Osteoblast (primary cell): ENCODE measurements at regions not wholly inside any gene's neighbourhood (a gene's known extent, or its start where the extent isn't known, plus 50 kb on each side); places are given as distances from the start of the nearest gene placed in this dataset.

Experiments used
- DNase-seq: peaks from one replicate; pipeline ENCODE4 v3.0.0; 2011; ENCODE audit warnings: low spot score, mixed read lengths; ENCODE audit not compliant: insufficient read length; ENCODE audit errors: missing footprints
- H2AFZ ChIP-seq: 2 replicates; pipeline ENCODE4 v1.6.0; 2011; ENCODE audit warnings: mild to moderate bottlenecking, low read length
- H3K27ac ChIP-seq: 2 replicates; pipeline ENCODE4 v1.5.1; 2011; ENCODE audit warnings: mild to moderate bottlenecking, low read depth, low read length, moderate library complexity
- H3K27me3 ChIP-seq: 2 replicates; pipeline ENCODE4 v1.6.0; 2012; ENCODE audit warnings: mild to moderate bottlenecking, control low read depth, inconsistent platforms, low read length, moderate library complexity; ENCODE audit not compliant: insufficient read depth
- H3K36me3 ChIP-seq: 2 replicates; pipeline ENCODE4 v1.5.1; 2011; ENCODE audit warnings: mild to moderate bottlenecking, low read length, control low read depth, moderate library complexity; ENCODE audit not compliant: insufficient read depth
- H3K4me1 ChIP-seq: 2 replicates; pipeline ENCODE4 v1.5.1; 2011; ENCODE audit warnings: mild to moderate bottlenecking, low read length, control low read depth, moderate library complexity; ENCODE audit not compliant: insufficient read depth
- H3K4me2 ChIP-seq: 2 replicates; pipeline ENCODE4 v1.6.0; 2011; ENCODE audit warnings: mild to moderate bottlenecking, low read length; ENCODE audit not compliant: insufficient read depth
- H3K4me3 ChIP-seq: fragments of 200-600 bp; sonication (generic); 3 replicates; pipeline ENCODE4 v1.5.1; 2012; ENCODE audit warnings: mild to moderate bottlenecking, low read length, inconsistent platforms; ENCODE audit not compliant: insufficient read depth
- H3K79me2 ChIP-seq: 2 replicates; pipeline ENCODE4 v1.6.0; 2012; ENCODE audit warnings: mild to moderate bottlenecking, low read length, control low read depth, inconsistent platforms; ENCODE audit not compliant: insufficient read depth
- H3K9me3 ChIP-seq: 2 replicates; pipeline ENCODE4 v1.5.1; 2011; ENCODE audit warnings: low read depth, low read length, control low read depth
- H4K20me1 ChIP-seq: 2 replicates; pipeline ENCODE4 v1.6.0; 2012; ENCODE audit warnings: mild to moderate bottlenecking, low read length, control low read depth; ENCODE audit not compliant: insufficient read depth
- CTCF ChIP-seq: IDR thresholded peaks from 2 replicates; pipeline ENCODE4 v1.5.1; 2011; ENCODE audit warnings: mild to moderate bottlenecking, low read depth, low read length, moderate library complexity; ENCODE audit errors: extremely low read depth

- no peaks in the 10 kb centered on the region for H3K36me3 ChIP-seq
- H3K4me2 ChIP-seq: no peak overlapping the region
- H4K20me1 ChIP-seq: no peaks in the 10 kb centered on the region
- no peak for DNase-seq
- H3K79me2 ChIP-seq: no peaks in the 10 kb centered on the region
- H3K27me3 ChIP-seq: peaks cover 4% of the 10 kb centered on the region
- no peak overlapping the region for H2AFZ ChIP-seq
- no peak for TF ChIP-seq CTCF
- H3K4me3 ChIP-seq: no peak overlapping the region
- no peaks in the 10 kb centered on the region for H3K9me3 ChIP-seq
- no peaks in the 10 kb centered on the region for H3K4me1 ChIP-seq
- H3K27ac ChIP-seq: no peak overlapping the region
Observed at GRCh38 chr7:98459529-98459928, 58.6 kb upstream of the BAIAP2L1 start.

- no peaks in the 10 kb centered on the region for H3K27me3 ChIP-seq
- no peaks in the 10 kb centered on the region for H3K79me2 ChIP-seq
- no peaks in the 10 kb centered on the region for H3K9me3 ChIP-seq
- no peak overlapping the region for H3K4me2 ChIP-seq
- no peaks in the 10 kb centered on the region for H3K36me3 ChIP-seq
- no peaks in the 10 kb centered on the region for H4K20me1 ChIP-seq
- no peak for TF ChIP-seq CTCF
- DNase-seq: no peak
- no peaks in the 10 kb centered on the region for H3K4me1 ChIP-seq
- no peak overlapping the region for H2AFZ ChIP-seq
- H3K4me3 ChIP-seq: no peak overlapping the region
- H3K27ac ChIP-seq: no peak overlapping the region
Observed at GRCh38 chr7:98458090-98458875, 57.4 kb upstream of the BAIAP2L1 start.

- Histone ChIP-seq H3K36me3 (no peaks in the 10 kb centered on the region), H3K27ac (no peak overlapping the region), H4K20me1 (no peaks in the 10 kb centered on the region), H3K4me2 (no peak overlapping the region), H3K4me1 (no peaks in the 10 kb centered on the region), H3K79me2 (no peaks in the 10 kb centered on the region), H3K27me3 (no peaks in the 10 kb centered on the region), H2AFZ (no peak overlapping the region), H3K4me3 (no peak overlapping the region), H3K9me3 (no peaks in the 10 kb centered on the region)
- no peak for TF ChIP-seq CTCF
- DNase-seq: no peak
Observed at GRCh38 chr7:98456866-98457265, 56.0 kb upstream of the BAIAP2L1 start.

- H3K36me3 ChIP-seq: no peaks in the 10 kb centered on the region
- H4K20me1 ChIP-seq: no peaks in the 10 kb centered on the region
Observed at GRCh38 chr7:98452791-98453190, 51.9 kb upstream of the BAIAP2L1 start.

More at GRCh38 chr7:98452791-98453190, 51.9 kb upstream of the BAIAP2L1 start:
- no peaks in the 10 kb centered on the region for H3K27me3 ChIP-seq
- H2AFZ ChIP-seq: no peak overlapping the region
- no peaks in the 10 kb centered on the region for H3K9me3 ChIP-seq
- no peak overlapping the region for H3K4me3 ChIP-seq
- no peak for TF ChIP-seq CTCF
- no peaks in the 10 kb centered on the region for H3K4me1 ChIP-seq
- H3K27ac ChIP-seq: no peak overlapping the region
- H3K79me2 ChIP-seq: no peaks in the 10 kb centered on the region
- no peak overlapping the region for H3K4me2 ChIP-seq
- DNase-seq: no peak
